ENCODE measurements at regions not wholly inside any gene's neighbourhood (a gene's known extent, or its start where the extent isn't known, plus 50 kb on each side); places are given as distances from the start of the nearest gene placed in this dataset.

GRCh38 chr11:104422324-104422944, 258.5 kb upstream of the PDGFD start (continued):
- no peak for TF ChIP-seq ARID4B (CRISPR knock-in tag; IDR thresholded peaks at IDR 0.05; ENCODE audit: borderline replicate concordance)
- no peak for TF ChIP-seq ZSCAN18 (CRISPR knock-in tag; IDR thresholded peaks at IDR 0.05)
- TF ChIP-seq FOXP1 (CRISPR knock-in tag; IDR thresholded peaks at IDR 0.05; ENCODE audit: borderline replicate concordance): no peak
- no peak for TF ChIP-seq USF1 (CRISPR knock-in tag; IDR thresholded peaks at IDR 0.05)
- no peak for TF ChIP-seq ZNF219 (CRISPR knock-in tag; IDR thresholded peaks at IDR 0.05; ENCODE audit: borderline replicate concordance)

GRCh38 chr11:104410336-104410735, 246.4 kb upstream of the PDGFD start:
- CTCF ChIA-PET: no interaction called here
- Mint-ChIP-seq H3K4me1 (peaks cover 7% of the 10 kb centered on the region), H3K4me3 (no peak overlapping the region)

More at GRCh38 chr11:104410336-104410735, 246.4 kb upstream of the PDGFD start:
- H3K9me3 Mint-ChIP-seq: peaks cover 16% of the 10 kb centered on the region; the same call in 1 of the 2 replicates
- H3K27me3 Mint-ChIP-seq (ENCODE audit: low read depth): no peaks in the 10 kb centered on the region
- no peaks in the 10 kb centered on the region for H3K36me3 Mint-ChIP-seq
- no peak for DNase-seq (ENCODE audit: low spot score)
- POLR2A ChIA-PET: no interaction called here
- no peak for TF ChIP-seq FOXP1 (CRISPR knock-in tag; IDR thresholded peaks at IDR 0.05; ENCODE audit: borderline replicate concordance)
- TF ChIP-seq FOXP4 (CRISPR knock-in tag; IDR thresholded peaks at IDR 0.05): no peak
- TF ChIP-seq IRF1 (CRISPR knock-in tag; IDR thresholded peaks at IDR 0.05): no peak
- no peak for TF ChIP-seq HMGA2 (CRISPR knock-in tag; IDR thresholded peaks at IDR 0.05)
- no peak for TF ChIP-seq ZNF281 (CRISPR knock-in tag; IDR thresholded peaks at IDR 0.05)
- TF ChIP-seq ZNF671 (CRISPR knock-in tag; IDR thresholded peaks at IDR 0.05): no peak
- no peak for TF ChIP-seq ZNF396 (CRISPR knock-in tag; IDR thresholded peaks at IDR 0.05; ENCODE audit: borderline replicate concordance)
- TF ChIP-seq ZNF232 (CRISPR knock-in tag; IDR thresholded peaks at IDR 0.05): no peak
- no peak overlapping the region for H3K27ac Mint-ChIP-seq
- no peak for ATAC-seq
